Gastroesophageal sphincter (tissue), 3 donors: ENCODE measurements at regions not wholly inside any gene's neighbourhood (a gene's known extent, or its start where the extent isn't known, plus 50 kb on each side); places are given as distances from the start of the nearest gene placed in this dataset.

Experiments
- CTCF ChIP-seq, 4 experiments: fragments of 200-600 bp in 2 of 4; fragments of 450-650 bp in 2 of 4; sonication (generic) in 1 of 4; IDR thresholded peaks; one replicate each; pipeline ENCODE4 v1.5.1; 2017 to 2019; ENCODE audit warnings: antibody characterized with exemption in 4 of 4, mild to moderate bottlenecking in 2 of 4, moderate library complexity in 2 of 4
- EP300 ChIP-seq: sonication (generic); formaldehyde crosslinking; IDR thresholded peaks from one replicate; pipeline ENCODE4 v1.6.1; 2017; ENCODE audit warnings: antibody characterized with exemption, mild to moderate bottlenecking
- POLR2A ChIP-seq, 2 donors: fragments of 450-650 bp; IDR thresholded peaks; one replicate each; pipeline ENCODE4 v1.6.1; 2017; ENCODE audit warnings: antibody characterized with exemption in 2 of 2, mild to moderate bottlenecking in 2 of 2, moderate library complexity in 1 of 2
- POLR2AphosphoS5 ChIP-seq: sonication (generic); formaldehyde crosslinking; IDR thresholded peaks from one replicate; pipeline ENCODE4 v1.6.1; 2017; ENCODE audit warnings: antibody characterized with exemption

GRCh38 chr5:17808566-17808965 lies 174.3 kb downstream of the TAF11L14 start:
- TF ChIP-seq CTCF (IDR thresholded peaks at IDR 0.05) (no peak), POLR2A (IDR thresholded peaks at IDR 0.05) (no peak), POLR2AphosphoS5 (no peak), EP300 (no peak)
